Motor neuron (in vitro differentiated cells): ENCODE measurements at regions not wholly inside any gene's neighbourhood (a gene's known extent, or its start where the extent isn't known, plus 50 kb on each side); places are given as distances from the start of the nearest gene placed in this dataset.

ENCODE experiments used
- ATAC-seq, 8 experiments: fragments of 200-7000 bp; cut with Tn5 transposase; replicated peaks in 6 of 8; 2 replicates each; pipeline ENCODE4 v1.8.0; 2021; ENCODE audit warnings: mild to moderate bottlenecking in 8 of 8, moderate library complexity in 8 of 8
- H3K27ac ChIP-seq, 2 donors: fragments of 250-450 bp; sonication (Bioruptor Pico); 2 replicates each; pipeline ENCODE4 v1.9.0; 2021; ENCODE audit warnings: antibody characterized with exemption in 2 of 2, mild to moderate bottlenecking in 2 of 2, moderate library complexity in 1 of 2
- H3K4me1 ChIP-seq, 2 donors: fragments of 250-450 bp; sonication (Bioruptor Pico); replicated peaks in 1 of 2; 2 replicates each; pipeline ENCODE4 v1.6.1; 2021; ENCODE audit warnings: antibody characterized with exemption in 2 of 2, mild to moderate bottlenecking in 2 of 2, moderate library complexity in 1 of 2
- H3K4me3 ChIP-seq, 5 donors: fragments of 250-450 bp; sonication (Bioruptor Pico); 2 replicates each; pipeline ENCODE4 v1.9.0; 2021; ENCODE audit warnings: antibody characterized with exemption in 5 of 5, mild to moderate bottlenecking in 5 of 5, moderate library complexity in 4 of 5
- WGBS, 10 experiments: fragments of 450-650 bp; shearing (Covaris generic); methylation state at CpG; one replicate each; pipeline ENCODE4 v1.0.0; 2022; 5-methylcytosine and 5-hydroxymethylcytosine counted together
- in situ Hi-C, 9 experiments: fragments of 400-800 bp; cut with MboI; loops; one replicate each; pipeline ENCODE4 v1.15.0; 2021; ENCODE audit warnings: low sequenced_read_pairs in 9 of 9, low pct_unique_long_range_greater_than_20kb in 2 of 9; ENCODE audit not compliant: unreplicated experiment in 9 of 9

DNA sequence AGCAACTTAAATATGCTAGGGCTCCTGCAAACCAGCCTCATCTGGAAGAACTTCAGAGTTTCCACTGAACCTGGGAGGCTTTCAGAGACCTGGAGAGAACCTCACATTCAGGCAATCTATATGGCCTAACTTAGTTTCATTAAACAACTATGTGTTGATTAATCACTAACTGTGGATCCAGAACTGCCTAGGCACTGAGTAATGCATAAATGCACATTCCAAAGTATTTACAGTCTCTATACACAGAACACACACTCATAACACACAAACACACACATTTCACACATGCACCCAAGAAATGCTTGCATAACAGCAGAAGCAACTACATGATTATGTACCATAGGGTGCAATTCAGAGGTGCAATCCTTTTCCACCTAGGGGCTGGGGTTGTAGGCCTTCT lies 552.8 kb downstream of the BCL11A start:
- in situ Hi-C loops: no loop called here
- Histone ChIP-seq H3K27ac (no peak overlapping the region), H3K4me1 (peaks cover 4 to 10% of the 10 kb centered on the region in 2 donors), H3K4me3 (no peak overlapping the region)
- no peak for ATAC-seq

DNA sequence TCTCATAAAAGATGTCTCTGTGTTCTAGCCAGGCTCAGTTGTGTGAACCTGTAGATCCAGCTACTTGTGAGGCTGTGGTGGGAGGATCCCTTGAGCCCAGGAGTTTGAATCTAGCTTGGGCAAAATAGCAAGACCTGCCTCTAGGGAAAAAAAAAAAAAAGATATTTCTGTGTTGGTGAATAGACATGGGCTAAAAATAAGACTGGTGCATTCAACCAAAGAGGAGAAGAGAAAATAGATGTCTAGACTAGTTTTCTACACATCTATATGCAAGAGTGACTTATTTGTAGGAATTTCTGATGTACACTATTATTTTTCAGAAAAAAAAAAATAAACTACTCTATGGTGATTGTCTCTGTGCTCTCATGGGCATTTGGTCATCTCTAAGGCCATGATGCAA lies 555.1 kb downstream of the BCL11A start:
- no peak for ATAC-seq
- Histone ChIP-seq H3K27ac (no peak overlapping the region), H3K4me1 (peaks cover 4 to 10% of the 10 kb centered on the region in 2 donors), H3K4me3 (no peak overlapping the region)
- in situ Hi-C loops: no loop called here

GRCh38 chr2:59997371-59997770 lies 556.1 kb downstream of the BCL11A start:
- H3K4me1 ChIP-seq: peaks cover 4 to 10% of the 10 kb centered on the region in 2 donors

GRCh38 chr2:59996855-59997254 lies 556.6 kb downstream of the BCL11A start:
- Histone ChIP-seq H3K4me3 (no peak overlapping the region), H3K27ac (no peak overlapping the region), H3K4me1 (peaks cover 4 to 6% of the 10 kb centered on the region in 2 donors)
- in situ Hi-C loops: no loop called here
- ATAC-seq: no peak
- WGBS, 10 experiments: 0 to 100% (median 90%) methylated on average over 1 to 3 of the region's 3 CpGs; no CpG with 5 or more reads in 1 of the 10 experiments

More at GRCh38 chr2:59997371-59997770, 556.1 kb downstream of the BCL11A start:
- no peak overlapping the region for H3K27ac ChIP-seq
- WGBS, 10 experiments: 44 to 96% (median 76%) methylated on average over 2 to 3 of the region's 3 CpGs; no CpG with 5 or more reads in 3 of the 10 experiments
- in situ Hi-C loops: no loop called here
- peak in 1 of 8 experiments; percentile 60 for ATAC-seq
- no peak overlapping the region for H3K4me3 ChIP-seq

DNA sequence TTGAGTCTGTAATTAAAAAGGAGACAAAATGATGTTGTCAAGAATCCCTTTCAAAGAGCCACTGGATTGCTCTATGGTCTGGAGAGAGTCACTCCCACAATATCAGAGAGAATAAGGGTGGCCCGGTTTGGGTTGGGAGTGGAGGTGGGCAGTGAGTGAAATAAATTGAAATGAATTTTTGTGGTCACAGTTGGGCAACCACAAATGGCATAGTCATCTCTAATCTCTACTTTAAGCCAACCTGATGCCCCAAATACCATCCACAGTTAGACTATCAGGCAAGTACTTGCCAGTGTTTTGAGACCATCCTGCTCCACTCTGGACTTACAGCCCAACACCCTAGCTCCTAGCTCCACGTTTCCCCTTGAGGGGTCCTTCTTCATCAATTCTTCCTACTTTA lies 559.7 kb downstream of the BCL11A start:
- Histone ChIP-seq H3K27ac (no peak overlapping the region), H3K4me1 (peaks cover 0 to 4% of the 10 kb centered on the region in 2 donors), H3K4me3 (no peak overlapping the region)
- WGBS, 10 experiments: 11 to 83% (median 53%) methylated on average over 1 to 2 of the region's 2 CpGs; no CpG with 5 or more reads in 3 of the 10 experiments
- in situ Hi-C loops: no loop called here
- ATAC-seq: no peak

- ATAC-seq: peak in 1 of 8 experiments; percentile 60
- Histone ChIP-seq H3K27ac (no peak overlapping the region), H3K4me3 (no peak overlapping the region), H3K4me1 (peaks cover 0 to 4% of the 10 kb centered on the region in 2 donors)
- in situ Hi-C loops: no loop called here
Observed at GRCh38 chr2:59988341-59988740, 565.1 kb downstream of the BCL11A start.

DNA sequence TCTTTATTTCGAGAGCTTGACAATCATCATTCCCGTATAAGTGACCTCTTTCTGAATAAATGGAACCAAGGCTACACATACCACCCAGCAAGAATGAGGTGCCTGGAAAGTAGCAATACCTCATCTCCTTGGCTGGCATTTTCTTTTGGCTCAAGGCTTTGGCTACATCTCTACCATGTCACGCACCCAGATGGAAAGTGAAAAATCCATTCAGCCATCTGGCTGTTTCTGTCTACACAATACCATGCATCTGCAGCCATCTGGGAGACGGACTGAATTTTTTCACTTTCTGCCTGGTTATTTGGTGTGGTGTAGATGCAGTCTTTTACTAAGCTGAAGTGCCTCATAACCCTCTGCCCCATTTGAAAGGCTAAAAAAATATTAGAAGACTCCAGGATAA lies 566.9 kb downstream of the BCL11A start:
- no peak for ATAC-seq
- 30 to 100% (median 89%) methylated on average over 2 to 3 of the region's 4 CpGs; no CpG with 5 or more reads in 4 of the 10 experiments for WGBS, 10 experiments

GRCh38 chr2:59985923-59986322 lies 567.5 kb downstream of the BCL11A start:
- no peak for ATAC-seq
- 20 to 88% (median 60%) methylated on average over 1 to 3 of the region's 3 CpGs; no CpG with 5 or more reads in 3 of the 10 experiments for WGBS, 10 experiments
- in situ Hi-C loops: no loop called here
- H3K27ac ChIP-seq: no peak overlapping the region
- H3K4me1 ChIP-seq: peaks cover 0 to 4% of the 10 kb centered on the region in 2 donors
- H3K4me3 ChIP-seq: no peak overlapping the region

More for the DNA sequence above, 566.9 kb downstream of the BCL11A start:
- Histone ChIP-seq H3K4me3 (no peak overlapping the region), H3K4me1 (peaks cover 0 to 4% of the 10 kb centered on the region in 2 donors), H3K27ac (no peak overlapping the region)
- in situ Hi-C loops: no loop called here

DNA sequence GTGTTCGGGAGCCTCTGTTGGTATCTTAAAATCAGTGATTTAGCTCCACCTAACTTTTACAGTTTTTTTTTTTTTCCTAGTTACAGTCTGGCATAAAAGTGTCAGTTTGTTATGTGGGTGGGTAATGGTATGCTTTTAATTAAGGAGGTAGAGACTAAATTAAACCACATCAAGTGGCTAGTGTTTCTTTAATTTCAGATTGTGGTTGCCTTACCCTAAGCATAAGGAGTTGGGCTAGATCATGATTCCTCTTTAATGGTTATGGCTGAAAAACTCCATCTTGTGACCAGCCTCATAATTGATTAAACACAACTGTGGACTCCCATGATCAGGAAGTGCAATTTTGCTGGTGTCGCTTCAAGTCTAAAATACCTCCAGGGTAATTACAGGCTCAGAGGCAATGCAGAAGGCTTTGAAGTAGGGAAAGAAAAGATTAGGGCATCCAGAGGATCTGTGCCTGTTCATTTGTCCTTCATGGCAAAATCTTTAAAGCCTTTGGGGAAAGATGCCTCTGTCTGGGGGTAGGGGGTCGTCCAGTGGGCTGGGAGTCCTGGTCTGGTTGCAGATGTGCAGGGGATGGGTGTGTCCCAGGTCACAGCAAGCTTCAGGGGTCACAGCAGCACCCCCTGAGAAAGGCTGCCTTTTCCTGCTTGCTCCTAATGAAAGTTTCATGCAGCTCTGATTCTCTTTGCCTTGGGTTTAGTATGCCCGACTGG lies 579.2 kb downstream of the BCL11A start:
- Histone ChIP-seq H3K4me3 (no peak overlapping the region), H3K4me1 (peaks cover 0 to 5% of the 10 kb centered on the region in 2 donors), H3K27ac (no peak overlapping the region)
- 12 to 100% (median 70%) methylated on average over 1 to 3 of the region's 4 CpGs; no CpG with 5 or more reads in 2 of the 10 experiments for WGBS, 10 experiments
- in situ Hi-C loops: no loop called here
- no peak for ATAC-seq

DNA sequence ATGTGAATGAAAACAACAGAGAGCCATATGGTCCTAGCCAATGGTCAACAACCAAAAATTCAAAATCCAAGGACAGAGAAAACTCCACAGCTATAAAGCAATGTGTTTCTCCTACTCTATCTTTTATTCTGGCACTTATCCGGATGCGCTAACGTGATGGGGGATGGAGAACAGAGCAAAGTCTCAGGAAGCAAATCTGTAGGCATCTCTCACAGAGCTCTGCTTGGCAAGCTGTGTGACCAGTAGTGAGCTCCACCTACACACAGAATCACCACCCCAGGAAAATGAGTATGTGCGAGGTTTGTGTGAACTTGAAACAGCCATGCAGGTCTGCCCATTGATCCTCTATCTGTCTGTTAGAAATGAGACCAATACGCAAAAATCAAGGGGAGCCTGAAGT lies 584.3 kb downstream of the BCL11A start:
- Histone ChIP-seq H3K4me3 (no peak overlapping the region), H3K27ac (no peak overlapping the region), H3K4me1 (no peaks in the 10 kb centered on the region)
- WGBS, 10 experiments: 43 to 100% (median 70%) methylated on average over 1 to 5 of the region's 5 CpGs; no CpG with 5 or more reads in 2 of the 10 experiments
- in situ Hi-C loops: no loop called here
- ATAC-seq: no peak

DNA sequence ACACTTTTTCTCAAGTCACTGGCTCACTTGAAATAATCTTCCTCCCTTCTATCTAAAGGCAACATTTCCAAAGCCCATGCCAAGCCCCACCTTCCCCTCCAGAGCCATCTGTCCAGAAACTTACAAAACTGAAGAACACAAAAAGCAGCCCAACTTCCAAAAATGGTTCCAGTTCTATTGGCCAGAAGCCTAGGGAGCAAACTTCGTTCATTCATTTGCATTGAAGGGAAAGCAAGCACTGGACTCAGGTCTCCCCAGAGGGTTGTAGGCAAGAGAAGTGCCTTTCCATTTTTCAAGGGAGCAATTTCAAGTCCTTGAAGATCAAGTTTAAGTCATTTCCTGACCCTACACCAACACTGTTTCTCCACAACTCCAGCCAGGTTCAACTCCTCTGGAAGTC lies 585.0 kb downstream of the BCL11A start:
- WGBS, 10 experiments: 0 to 38% (median 29%) methylated on average over 1 of the region's 1 CpG; no CpG with 5 or more reads in 3 of the 10 experiments
- in situ Hi-C loops: no loop called here
- Histone ChIP-seq H3K27ac (no peak overlapping the region), H3K4me1 (no peaks in the 10 kb centered on the region), H3K4me3 (no peak overlapping the region)
- no peak for ATAC-seq

DNA sequence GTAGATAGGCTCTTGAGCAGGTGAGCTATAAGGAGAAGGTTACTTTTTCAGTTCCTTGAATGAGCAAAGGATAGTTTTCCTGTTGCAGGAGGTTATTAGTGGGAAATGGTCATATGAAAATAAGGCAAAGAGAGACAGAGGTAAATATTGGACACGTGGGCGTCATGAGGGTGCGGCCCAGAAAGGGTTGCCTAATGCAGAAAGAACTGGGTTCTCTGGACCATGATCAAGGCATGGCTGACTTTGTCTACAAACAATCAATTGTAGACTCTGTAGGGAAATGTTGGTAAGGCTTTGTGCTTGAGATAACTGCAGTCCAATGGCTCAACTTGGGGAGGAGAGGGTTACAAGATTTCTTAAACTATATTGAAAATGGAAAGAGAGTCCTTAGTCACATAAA lies 585.8 kb downstream of the BCL11A start:
- Histone ChIP-seq H3K4me3 (no peak overlapping the region), H3K4me1 (no peaks in the 10 kb centered on the region), H3K27ac (no peak overlapping the region)
- ATAC-seq: no peak
- 20 to 100% (median 90%) methylated on average over 1 to 3 of the region's 3 CpGs; no CpG with 5 or more reads in 1 of the 10 experiments for WGBS, 10 experiments
- in situ Hi-C loops: no loop called here

DNA sequence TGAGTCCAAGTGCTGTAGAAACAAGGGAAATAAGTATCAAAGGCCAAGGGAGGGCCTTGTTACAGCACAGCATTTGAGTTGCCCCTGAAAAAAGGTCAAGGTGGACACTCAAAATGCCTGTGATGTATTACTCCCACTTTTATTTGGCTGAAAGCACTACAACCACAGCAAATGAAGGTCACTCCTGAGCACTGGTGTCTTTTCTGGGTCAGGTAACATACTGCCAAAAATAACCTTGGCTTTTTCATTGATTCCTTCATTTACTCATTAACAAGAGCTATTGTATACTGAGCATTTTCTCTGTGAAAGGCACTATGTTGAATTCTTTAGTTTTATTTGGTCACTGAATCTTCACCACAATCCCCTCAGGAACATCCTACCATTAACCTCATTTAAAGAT lies 590.3 kb downstream of the BCL11A start:
- H3K4me1 ChIP-seq: peaks cover 0 to 2% of the 10 kb centered on the region in 2 donors
- no peak overlapping the region for H3K27ac ChIP-seq
- in situ Hi-C loops: no loop called here
- no peak overlapping the region for H3K4me3 ChIP-seq
- no peak for ATAC-seq

GRCh38 chr2:59961746-59962145 lies 591.7 kb downstream of the BCL11A start:
- in situ Hi-C loops: no loop called here
- Histone ChIP-seq H3K27ac (no peak overlapping the region), H3K4me3 (no peak overlapping the region), H3K4me1 (peaks cover 0 to 2% of the 10 kb centered on the region in 2 donors)
- 0 to 100% (median 93%) methylated on average over 1 to 2 of the region's 2 CpGs; no CpG with 5 or more reads in 3 of the 10 experiments for WGBS, 10 experiments
- no peak for ATAC-seq
